NCI-H187 treated with DMSO at 0.1 percent for 48 hours (cell line): ENCODE measurements at regions not wholly inside any gene's neighbourhood (a gene's known extent, or its start where the extent isn't known, plus 50 kb on each side); places are given as distances from the start of the nearest gene placed in this dataset.

Source experiments
- DNase-seq: peaks from one replicate; lab custom pipeline; 2025; lab: John Stamatoyannopoulos, UW

DNA sequence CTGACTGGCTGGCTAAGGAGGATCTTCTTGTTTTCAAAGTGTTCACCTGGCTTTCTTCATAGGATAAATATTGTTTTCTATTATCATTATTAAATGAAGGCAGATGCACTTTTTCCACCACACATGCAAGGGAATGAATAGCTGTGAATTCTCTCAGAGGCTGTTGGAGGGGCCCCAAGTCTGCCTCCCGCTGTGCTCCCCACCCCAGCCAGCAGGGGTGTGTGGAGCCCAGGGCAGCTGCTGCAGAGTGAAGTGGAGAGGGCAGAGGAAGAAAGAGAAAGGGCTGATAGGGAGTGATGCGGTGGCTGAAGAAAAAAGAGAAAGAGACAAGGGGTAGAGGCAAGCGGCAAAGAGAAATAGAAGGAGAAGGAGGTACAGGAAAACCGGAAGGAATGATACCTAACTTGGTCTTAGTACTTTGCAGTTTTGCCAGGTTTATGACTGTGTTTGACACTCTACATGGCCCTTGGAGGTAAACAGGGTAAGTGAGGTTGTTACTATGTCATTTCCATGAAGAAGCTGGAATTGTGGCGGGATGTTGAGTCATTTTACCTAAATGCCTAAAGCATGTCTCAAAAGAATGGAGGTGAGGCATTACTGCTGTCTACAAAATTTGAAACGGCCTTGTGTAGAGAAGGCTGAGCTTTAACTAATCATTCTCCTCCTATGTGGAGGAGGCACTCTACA is 145.7 kb upstream of the B3GAT1 start:
- DNase-seq: no peak

DNA sequence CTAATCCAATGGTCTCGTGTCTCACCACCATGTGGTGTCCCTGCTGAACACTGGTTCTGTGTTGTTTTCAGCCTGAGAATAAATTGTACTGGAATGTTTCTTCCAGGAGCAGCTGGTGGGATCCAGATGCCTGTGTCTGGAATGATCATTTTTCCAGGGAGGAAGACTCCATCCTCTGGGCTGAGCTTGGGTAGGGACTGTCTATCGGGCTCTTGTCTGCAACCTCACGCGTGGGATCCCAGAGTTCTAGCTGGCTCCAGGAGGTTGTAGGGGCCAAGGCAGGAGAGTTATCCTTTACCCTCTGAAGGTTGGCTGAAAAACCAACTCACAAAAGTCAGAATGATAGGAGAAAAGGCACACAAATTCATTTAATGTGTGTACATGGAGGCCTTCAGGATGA is 144.1 kb upstream of the B3GAT1 start:
- DNase-seq: no peak

DNA sequence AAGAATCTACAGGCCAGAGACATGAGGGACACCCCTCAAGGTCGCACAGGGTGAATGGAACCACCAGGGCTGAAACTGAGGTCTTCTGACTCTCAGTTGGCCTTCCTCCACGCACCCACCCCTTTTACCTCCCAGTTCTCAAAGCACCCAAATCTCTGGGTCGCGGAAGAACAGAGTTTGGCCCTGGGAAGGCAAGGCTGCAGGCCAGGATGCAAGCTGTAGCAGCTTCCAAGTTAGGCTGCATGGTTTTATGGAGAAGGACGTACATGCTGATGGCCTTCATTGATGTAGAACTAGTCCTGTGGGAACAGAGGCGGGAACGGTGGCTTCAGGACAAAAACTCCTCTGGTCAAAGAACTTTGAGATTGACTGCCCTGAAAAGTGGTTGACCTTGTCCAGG is 143.5 kb upstream of the B3GAT1 start:
- DNase-seq: no peak

DNA sequence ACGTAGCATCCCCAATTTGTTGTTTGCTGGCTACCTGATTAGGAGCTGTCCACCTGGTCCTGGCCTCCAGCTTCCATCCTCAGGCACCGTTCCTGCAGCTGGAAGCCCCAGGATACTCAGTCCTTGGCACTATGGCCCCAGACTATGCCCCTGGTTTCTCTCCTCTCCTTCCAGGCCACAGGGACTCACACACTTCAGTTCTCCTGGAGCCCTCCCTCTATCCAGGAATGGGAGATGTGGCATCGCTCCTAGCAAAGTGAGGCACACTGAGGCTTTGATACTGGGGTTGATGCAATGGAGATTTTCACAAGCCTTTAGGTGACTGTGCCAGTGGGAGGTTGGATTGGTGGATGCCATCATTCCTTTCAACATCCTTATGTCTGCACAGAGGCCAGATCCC is 142.8 kb upstream of the B3GAT1 start:
- no peak for DNase-seq

DNA sequence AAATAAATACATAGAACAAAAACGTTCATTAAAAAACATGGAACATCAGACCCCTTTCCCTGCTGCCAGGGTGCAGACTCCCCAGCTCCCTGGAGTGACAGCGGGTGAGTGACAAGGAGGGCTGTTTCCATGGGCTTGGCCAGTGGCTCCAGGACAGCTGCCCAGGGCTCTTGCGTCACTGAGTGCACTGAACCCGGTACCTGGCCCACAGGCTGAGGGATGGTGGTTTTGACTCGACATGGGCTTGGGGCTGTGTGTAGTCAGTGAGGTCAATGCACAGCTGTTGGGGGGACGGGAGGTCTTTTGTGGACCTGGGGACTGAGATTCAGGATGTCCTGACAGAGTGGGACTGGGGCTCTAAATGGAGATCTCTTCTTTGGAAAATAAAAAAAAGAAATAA is 142.1 kb upstream of the B3GAT1 start:
- DNase-seq: no peak

DNA sequence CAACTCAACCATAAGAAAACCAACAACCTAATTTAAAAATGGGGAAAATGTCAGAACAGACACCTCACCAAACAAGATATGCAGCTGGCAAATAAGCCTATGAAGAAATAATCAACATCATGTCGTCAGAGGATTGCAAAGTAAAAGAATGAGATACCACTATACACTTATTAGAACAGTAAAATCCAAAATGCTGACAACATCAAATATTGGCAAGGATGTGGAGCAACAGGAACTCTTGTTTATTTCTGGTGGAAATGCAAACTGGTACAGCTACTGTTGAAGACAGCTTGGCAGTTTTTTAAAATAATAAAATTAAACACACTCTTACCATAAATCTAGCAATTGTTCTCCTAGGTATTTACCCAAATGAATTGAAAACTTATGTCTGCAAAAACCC is 140.7 kb upstream of the B3GAT1 start:
- DNase-seq: no peak

DNA sequence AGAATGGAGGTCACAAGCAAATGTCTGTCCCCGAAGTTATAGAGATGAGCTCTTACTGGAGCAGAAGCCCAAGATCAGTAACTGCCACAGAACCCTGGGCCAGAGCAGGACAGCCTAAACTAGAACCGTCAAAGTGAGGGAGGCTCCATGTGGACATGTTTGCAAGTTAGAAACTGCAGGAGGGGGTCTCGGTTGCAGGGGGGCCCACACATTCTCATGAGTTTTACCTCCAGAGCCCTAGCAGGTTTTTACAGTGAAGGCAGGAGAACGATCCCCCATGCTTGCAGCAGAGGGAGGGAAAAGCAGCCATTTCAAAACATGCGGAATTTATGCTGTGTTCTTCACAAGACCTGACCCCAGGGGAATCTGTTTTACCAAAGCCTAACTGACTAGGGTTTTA is 133.5 kb upstream of the B3GAT1 start:
- DNase-seq: no peak

DNA sequence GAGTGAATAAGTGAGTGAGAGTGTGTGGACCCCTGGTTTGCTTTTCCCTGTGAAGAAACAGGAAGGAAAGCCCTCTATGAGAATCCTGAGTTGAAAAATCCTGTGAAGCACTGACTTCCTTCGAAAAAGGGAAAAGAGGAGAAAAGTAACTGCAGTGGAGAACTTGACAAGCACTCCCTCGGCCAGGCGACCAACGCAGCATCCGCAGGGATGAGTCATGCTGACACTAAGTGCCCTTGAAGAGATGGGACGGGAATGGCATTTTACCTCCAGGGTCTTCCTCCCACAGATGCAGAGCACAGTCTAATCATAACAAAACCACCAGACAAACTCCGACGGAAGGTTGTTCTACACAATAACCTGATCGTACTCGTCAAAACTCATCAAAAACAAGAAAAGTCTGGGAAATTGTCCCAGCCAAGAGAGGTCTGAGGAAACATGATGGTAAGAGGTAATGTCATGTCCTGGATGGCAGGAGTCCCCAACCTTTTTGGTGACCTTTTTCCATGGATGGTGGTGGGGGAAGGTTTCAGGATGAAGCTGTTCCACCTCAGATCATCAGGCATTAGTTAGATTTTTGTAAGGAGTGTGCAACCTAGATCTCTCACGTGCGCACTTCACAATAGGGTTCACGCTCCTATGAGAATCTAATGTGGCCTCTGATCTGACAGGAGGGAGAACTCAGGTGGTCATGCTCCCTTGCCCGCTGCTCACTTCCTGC is 132.2 kb upstream of the B3GAT1 start:
- DNase-seq: no peak

DNA sequence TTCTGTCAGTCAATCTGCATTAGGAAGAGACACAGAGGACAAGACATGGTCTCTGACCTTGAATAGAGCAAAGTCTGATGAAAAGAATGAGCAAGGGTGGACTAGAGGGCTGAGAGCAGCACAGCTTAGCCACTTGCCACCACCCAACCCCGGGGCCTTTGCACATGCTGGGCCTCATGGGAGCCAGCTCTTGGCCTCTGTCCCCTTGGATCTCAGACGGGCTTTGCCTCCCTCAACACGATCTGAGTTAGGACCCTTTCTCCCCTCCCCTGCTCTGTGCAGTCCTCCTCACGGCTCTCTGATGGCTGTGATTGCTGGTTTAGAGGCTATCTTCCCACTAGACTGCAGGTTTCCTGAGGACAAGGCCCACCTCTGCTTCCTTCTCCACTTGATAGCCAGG is 131.6 kb upstream of the B3GAT1 start:
- no peak for DNase-seq

DNA sequence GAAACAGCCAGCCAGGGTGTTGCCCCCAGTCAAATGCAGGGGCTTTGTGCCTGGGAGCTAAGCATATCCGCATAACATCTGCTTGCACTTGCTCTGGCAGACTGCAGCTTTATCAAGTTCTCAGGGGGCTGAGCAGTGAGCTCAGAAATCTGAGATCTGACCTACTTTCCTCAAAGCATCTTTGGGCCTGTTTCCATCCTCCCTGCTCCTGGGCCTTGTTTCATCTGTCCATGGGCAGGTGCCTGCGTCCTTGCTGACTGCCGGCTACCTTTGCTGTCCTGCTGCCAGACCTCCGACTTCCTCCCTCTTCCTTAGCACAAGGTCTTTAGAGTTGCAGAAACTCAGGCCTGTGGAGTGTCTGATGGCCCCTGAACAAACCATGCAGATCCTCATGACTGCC is 131.2 kb upstream of the B3GAT1 start:
- DNase-seq: no peak

DNA sequence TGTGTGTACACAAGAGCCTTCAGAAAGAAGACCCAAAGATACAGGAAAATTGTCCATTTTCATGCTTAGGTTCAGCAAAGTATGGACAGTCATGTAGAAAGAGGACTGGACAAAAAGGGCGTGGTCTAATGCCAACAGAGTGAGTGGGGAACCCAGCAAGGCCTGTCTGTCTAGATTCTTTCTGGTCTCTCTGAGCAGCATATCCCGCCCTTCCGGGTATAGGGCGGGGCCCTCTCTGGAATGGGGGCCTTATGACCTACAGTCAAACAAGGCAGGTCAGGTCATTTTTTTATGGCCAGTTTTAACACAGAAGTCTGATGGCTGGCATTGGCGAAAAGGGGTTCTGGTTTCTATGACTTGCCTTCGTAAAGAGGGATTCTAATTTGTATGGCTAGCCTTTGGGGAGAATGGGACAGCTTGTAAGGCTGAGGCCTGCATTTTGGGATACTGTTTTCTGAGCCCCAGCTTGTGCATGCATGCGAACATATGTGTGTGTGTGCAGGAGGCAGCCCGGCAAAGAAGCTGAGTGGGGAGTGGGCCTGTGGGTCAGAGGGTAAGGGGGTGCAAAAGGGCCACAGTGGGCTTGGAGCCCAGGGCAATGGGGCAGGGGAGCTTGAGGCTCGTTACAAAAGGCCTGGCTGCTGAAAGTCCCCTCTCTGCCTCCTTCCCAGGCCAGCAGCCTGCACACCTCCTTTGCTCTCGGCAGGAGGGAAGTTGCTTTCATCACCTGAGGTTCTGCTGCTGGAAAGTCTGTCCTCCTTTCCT is 130.5 kb upstream of the B3GAT1 start:
- DNase-seq: no peak

DNA sequence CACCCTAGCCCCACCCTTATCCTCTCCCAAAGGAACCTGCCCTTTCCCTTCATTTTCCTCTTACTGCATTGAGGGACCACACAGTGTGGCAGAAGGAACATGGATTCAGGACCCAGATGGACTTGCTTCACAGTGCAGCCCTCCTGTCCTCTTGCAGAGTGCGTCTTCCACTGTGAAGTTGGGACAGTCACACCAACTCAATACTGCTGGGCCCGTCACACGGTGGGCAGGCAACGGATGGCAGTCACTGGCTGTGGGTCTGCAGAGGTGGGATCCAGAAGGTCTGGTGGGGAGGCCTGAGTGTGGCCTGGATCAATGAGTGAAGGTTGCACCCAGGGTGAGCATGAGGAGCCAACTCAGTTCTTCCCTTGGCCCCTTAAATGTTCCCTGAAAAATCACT is 129.9 kb upstream of the B3GAT1 start:
- DNase-seq: no peak

DNA sequence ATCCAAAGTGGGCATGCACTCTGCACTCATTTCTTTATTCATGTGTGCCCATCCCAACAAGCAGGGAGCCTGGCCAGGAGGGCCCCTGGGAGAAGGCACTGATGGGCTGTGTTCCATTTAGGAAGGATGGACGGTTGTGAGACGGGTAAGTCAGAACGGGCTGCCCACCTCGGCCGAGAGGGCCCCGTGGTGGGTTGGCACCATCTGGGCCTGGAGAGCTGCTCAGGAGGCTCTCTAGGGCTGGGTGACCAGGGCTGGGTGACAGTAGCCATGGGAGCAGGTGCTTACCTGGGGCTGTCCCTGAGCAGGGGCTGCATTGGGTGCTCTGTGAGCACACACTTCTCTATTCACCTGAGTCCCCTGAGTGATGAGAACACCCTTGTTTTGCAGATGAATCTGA is 129.3 kb upstream of the B3GAT1 start:
- DNase-seq: no peak

DNA sequence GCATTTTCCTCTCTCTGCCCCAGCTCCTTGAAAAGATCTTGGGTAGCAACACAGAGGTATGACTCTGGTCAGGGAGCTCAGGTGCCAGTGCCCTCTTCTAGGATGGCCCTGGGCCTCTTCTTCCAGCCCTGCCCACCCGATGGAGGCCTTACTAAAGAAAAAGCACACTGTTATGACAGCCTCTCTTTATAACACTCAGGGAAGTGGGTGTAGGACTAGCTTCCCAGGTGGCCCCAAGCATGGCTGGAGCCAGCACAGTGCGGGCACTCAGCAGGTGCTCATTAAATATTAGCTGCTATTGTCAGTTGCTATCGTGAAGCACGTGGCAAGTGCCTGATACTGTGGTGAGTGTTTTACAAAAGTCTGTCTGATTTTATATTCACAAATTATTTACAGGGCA is 127.2 kb upstream of the B3GAT1 start:
- DNase-seq: no peak

DNA sequence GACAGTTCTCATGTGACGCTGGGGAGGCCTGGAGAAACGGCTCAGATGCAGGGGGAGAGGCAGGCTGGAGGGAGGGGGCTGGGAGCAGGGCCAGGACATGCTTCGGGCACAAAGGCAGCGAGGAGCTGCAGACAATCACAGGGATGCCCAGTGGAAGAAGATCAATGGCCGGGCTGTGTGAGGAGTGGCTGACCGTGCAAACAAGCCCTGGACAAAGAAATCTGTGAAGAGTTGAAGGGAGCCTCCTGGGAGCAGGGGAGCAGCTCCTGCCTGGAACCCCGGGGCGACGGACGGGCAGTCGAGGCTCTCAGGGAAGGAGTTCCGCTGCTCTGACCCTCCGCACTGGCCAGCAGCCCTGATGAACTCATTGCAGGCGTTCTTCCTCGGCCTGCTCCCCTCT is 126.7 kb upstream of the B3GAT1 start:
- no peak for DNase-seq

DNA sequence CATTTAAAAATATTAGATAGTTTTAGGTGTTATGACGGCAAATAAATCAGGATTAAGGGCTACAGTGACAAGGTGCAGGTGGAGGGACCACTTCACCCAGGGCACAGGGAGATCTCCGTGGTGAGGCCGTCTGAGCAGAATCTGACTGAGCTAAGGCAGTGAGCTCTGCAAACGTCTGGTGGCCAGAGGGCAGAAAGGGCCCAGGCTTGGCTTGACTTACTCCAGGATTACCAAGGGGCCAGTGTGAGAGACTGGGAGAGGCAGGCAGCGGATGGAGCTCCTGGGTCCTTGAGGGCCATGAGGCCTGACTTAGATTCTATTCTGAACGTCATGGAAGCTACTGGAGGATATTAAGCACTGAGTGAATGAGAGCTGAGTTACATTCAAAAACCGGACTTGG is 125.9 kb upstream of the B3GAT1 start:
- no peak for DNase-seq

DNA sequence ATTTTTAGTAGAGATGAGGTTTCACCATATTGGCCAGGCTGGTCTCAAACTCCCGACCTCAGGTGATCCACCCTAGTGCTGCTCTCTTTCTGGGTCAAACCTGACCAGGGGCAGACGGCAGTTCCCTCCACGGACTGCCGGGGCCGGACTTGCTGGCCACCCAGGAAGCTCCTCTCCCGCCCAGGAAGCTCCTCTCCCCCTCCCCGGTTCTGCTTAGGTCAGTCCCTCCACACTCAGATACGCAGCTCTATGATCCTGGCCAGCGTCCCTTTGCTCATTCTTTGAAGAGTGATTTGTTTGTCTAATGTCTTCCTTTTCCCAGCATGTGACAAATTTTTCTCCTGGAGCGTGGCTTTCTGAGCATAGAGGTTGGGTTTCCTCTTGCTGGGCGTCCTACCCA is 125.3 kb upstream of the B3GAT1 start:
- no peak for DNase-seq

DNA sequence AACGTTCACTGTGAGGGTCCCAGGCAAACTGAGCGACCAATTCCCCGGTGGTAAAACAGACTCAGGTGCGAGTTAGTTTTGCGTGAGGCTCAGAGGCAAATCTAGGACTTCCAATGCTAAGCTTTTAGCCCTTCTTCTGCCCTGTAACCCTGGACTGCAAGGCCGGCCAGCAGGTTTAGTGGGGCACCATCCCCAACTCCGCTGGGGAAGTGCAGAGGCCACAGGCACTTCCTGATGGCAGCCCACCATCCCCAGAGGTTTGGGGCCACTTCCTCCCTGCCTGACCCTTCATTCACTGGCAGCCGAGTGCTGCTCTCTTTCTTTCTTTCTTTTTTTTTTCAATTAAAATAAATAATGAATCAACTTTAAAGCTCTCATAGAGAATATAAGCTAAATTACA is 124.6 kb upstream of the B3GAT1 start:
- no peak for DNase-seq

DNA sequence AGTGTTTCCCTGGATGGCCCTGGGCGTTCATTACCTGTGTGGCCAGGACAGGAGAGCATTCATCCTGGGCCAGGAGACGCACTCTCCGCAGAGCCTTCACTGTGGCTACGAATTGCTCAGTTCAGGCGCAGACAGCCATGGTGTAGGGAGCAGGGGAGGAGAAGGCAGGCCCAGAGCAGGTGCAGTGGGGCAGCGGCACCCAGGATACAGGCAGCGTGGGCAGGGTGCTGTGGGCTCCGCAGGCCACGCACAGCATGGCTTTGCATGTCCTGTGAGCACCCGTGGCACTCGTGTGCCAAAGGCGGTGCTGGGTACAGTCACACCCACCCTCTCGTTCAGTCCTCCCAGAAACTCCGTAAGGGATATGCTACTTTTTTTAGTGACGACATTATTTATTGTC is 124.2 kb upstream of the B3GAT1 start:
- DNase-seq: no peak

DNA sequence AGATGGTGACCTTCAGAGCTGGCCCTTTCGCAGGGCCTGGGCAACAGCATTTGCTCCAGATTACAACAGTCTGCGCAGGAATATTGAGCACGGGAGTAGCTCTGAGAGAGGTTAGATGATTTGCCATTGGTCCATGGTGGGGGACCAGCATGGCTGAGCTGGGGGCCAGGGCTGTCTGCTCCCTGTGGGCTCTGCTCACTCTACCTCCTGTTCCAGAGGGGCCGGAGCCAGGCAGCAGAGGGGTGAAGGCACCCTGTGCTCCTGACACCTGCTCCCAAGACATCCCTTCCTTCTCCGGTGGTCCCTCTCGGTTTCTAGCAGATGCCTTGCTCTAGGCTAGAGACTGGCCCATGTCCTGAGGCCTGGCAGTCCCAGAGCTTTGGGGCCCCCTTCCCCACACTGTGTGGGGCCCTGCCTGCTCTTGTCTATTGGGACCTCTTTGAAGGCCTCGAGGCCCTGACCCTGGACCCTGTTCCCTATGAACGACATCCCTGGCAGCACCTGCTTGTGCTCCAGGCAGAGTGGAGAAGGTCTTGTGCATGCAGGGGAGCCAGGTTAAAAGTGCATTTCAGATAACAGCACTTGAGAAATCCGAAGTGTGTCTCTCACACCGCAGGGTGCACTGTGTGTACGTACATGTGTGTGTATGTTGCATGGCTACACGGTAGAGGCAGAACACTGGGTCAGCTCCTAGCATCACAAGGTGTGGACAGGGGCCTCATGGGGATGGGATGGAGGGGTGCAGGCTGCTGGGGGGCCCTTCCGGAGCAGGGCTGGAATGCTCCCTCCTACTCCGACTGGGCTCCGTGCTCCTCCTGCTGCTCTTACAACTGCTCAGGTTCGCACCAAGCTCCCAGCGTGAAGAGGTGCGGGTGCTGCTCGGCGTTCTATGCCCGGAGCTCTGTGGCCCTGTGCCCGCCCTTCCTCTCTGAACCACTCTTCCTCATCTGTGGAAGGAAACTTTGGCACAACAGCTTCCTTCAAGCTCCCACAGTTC is 123.3 kb upstream of the B3GAT1 start:
- DNase-seq: no peak

DNA sequence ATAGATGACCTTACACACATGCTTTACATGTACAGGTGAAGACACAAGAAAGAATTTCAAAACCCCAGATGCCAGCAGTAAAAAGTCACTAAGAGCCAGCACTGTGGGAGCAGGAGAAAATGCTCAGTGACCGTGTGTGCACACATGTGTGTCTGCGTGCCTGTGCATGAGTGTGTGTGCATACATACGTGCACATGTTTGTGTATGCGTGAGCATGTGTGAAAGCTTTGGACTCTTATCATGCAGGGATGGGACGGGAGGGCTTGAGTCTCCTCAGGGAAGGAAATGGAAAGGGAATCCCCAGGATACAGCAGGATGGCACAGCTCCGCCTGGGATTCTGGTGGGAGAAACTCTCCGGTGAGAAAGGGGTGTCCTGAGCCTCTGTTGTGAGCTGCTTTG is 121.5 kb upstream of the B3GAT1 start:
- DNase-seq: no peak

DNA sequence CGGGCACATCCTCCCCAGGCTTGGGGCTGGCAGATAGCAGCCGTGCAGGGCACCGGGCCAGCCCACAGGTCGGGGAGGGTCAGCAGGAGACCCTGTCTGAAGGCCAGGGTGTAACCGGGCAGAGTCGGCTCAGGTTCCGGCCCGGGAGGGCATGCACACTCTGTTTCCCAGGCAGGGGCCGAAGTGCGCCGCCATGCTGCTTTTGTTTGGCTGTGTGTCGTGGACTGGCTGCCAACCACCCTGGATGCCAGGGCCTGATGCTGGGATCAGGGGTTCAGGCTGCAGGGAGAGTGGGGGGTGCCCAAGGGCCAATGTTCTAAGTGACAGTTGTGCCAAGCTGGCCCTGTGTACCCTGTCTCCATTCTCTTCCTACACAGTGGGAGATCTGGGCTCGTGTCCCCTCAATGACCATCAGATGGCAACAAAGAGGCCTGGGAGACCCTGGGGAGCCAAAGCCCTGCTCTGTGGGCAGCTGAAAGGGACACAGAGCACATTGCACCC is 120.9 kb upstream of the B3GAT1 start:
- no peak for DNase-seq
